Lower leg skin (tissue), 3 donors: ENCODE measurements at regions not wholly inside any gene's neighbourhood (a gene's known extent, or its start where the extent isn't known, plus 50 kb on each side); places are given as distances from the start of the nearest gene placed in this dataset.

ENCODE experiments used
- POLR2A ChIP-seq, 2 donors: fragments of 450-650 bp; IDR thresholded peaks; one replicate each; pipeline ENCODE4 v1.6.1; 2016 to 2017; ENCODE audit warnings: antibody characterized with exemption in 2 of 2, mild to moderate bottlenecking in 1 of 2, moderate library complexity in 1 of 2
- TF ChIP-seq, protein P1 (sequence below), 3 donors: fragments of 450-650 bp; IDR thresholded peaks; one replicate each; pipeline ENCODE4 v1.5.1; 2016; ENCODE audit warnings: antibody characterized with exemption in 3 of 3, mild to moderate bottlenecking in 3 of 3, moderate library complexity in 2 of 3

DNA sequence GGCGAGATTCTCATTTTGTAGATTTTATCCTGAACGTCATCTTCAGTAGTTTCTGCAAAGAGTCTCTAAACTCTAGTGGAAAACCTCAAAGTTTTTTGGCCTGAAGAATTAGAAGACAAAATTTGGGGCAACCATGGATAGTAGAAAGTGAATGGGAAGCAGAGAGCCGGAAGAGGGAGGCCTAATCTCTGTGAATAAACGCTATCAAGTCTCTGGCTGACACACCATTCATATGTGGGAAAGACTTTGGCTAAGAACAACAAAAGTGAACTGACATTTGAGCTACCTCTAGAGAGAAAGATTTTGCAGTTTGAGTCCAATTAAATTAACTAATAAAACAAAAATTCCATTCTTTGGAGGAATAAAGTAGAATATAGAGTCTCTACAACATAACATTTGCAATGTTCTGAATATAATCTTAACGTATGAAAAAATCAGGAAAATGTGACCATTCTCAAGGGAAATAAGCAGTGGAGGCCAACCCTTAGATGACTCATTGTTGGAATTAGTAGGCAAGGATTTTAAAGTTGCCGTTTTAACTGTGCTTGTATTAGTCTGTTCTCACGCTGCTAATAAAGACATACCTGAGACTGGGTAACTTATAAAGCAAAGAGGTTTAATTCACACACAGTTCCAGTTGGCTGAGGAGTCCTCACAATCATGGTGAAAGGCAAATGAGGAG, 184.6 kb downstream of the C3orf38 start:
- TF ChIP-seq, protein P1, sequence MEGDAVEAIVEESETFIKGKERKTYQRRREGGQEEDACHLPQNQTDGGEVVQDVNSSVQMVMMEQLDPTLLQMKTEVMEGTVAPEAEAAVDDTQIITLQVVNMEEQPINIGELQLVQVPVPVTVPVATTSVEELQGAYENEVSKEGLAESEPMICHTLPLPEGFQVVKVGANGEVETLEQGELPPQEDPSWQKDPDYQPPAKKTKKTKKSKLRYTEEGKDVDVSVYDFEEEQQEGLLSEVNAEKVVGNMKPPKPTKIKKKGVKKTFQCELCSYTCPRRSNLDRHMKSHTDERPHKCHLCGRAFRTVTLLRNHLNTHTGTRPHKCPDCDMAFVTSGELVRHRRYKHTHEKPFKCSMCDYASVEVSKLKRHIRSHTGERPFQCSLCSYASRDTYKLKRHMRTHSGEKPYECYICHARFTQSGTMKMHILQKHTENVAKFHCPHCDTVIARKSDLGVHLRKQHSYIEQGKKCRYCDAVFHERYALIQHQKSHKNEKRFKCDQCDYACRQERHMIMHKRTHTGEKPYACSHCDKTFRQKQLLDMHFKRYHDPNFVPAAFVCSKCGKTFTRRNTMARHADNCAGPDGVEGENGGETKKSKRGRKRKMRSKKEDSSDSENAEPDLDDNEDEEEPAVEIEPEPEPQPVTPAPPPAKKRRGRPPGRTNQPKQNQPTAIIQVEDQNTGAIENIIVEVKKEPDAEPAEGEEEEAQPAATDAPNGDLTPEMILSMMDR (IDR thresholded peaks at IDR 0.05), result no peak
- no peak for TF ChIP-seq POLR2A (IDR thresholded peaks at IDR 0.05)
